DMS53 (cell line): ENCODE measurements at regions not wholly inside any gene's neighbourhood (a gene's known extent, or its start where the extent isn't known, plus 50 kb on each side); places are given as distances from the start of the nearest gene placed in this dataset.

Experiments
- DNase-seq: peaks from one replicate; lab custom pipeline; 2025; lab: John Stamatoyannopoulos, UW

DNA sequence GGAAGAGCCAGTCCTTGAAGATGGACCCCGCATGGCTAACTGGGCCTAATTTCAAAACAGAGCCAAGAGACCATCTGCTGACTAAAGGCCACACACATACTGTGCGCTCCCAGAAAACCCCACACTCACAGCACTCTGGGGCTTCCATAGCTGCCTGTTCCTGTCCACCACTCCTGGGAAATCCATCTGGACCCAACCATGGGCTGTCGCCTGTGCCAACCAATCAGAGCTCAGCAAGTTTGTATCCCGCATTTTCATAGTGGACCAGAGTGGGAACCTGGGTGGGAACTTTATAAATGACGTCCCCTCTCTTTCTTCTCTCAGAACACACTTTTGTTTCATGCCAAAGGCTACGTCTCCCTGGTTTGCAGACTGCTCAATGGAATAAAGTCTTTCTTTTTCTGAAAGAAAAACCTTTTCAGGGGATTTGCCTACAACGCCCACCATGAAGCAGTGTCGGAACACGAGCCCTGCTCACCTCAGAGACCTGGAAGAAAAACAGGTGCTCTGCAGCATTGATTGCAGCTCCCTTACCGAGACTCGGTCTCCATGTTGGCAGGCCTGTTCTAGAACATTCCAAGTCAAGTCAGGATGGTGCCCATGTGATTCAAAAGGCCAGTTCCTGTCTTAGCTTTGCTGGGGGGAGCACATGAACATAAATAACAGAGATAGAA, 137.2 kb upstream of the GPC1 start:
- no peak for DNase-seq

DNA sequence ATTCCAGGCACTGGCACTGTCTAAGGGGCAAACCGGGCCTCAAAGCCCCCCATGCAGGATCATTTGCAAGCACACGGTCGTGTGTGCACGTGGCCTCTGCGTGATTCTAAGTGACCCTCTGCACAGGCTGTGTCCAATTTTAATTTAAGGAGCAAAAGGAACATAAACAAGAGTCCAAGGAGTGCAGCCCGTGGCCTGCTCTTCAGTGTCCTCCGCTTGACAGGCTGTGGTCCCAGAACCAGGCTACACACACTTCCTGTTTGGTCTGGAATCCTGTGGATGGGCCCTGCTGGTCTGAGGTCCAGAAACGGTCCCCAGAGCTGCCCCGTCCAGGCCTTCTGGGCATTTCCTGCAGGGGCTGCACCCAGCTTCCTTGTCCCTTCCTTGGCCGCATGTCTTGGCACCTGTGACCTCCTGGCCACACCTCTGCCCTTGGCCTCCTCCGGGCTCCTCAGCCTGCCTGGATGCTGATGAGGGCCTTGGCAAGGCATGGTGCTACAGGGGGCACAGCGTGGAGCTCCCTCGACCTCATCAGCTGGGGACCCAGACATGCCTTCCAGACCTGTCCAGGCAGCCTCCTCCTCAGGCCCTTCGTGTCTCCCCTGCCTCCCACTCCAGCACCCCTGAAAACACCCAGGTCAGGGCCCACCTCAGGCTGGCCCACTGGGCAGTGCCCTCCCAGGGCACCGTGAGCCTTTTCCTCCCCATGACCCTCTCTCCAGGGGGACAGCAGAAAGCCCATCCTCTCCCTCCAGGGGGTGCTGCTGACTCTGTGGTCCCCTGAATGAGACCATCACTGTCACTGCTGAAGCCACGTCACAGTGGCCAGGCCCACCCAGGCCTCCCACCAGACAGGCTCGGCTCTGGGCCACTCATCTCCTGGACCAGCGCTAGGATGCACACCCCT, 136.4 kb upstream of the GPC1 start:
- DNase-seq: no peak

DNA sequence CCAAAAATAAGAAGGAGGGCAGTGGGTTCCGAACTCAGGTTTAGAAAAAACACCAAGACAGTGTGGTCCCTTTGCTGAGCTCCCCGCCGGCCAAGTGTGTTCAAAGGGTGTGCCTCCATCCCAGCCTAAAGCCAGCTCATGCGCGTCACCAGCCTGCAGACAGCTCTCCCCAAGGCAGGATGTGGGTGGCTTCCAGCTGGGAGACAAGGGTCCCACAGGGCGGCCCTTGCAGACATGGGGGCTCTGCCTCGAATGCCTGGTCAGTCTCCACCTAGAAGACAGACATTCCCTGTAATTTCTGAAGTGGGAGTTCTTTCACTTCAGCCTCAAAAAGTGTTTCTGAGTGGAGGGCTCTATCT, 135.8 kb upstream of the GPC1 start:
- DNase-seq: no peak

DNA sequence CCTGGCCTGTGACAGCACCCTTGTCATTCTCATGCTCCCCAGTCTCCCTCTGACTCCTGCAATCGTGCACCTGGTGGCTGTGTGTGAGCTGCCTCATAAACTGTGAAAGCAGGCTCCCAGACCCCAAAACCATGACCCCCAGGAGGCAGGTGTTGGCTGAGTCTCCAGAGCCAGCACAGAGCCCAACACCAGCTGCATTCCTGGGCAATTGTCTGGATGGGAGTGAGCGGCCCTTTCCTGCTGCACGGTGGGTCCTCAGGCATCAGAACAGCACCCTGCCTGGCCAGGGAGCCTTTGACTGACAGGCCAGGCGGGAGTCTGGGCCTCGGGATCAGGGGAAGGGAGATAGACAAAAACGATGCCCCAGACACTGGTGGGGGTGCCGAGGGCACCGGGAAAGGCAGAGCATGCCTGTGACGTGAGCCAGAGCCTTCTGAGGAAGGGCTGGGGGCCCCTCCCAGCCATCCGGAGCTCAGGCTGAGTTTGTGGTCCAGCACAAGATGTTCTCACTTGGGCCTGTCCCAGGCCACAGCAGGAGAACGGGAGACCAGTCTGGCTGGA, 135.1 kb upstream of the GPC1 start:
- no peak for DNase-seq

DNA sequence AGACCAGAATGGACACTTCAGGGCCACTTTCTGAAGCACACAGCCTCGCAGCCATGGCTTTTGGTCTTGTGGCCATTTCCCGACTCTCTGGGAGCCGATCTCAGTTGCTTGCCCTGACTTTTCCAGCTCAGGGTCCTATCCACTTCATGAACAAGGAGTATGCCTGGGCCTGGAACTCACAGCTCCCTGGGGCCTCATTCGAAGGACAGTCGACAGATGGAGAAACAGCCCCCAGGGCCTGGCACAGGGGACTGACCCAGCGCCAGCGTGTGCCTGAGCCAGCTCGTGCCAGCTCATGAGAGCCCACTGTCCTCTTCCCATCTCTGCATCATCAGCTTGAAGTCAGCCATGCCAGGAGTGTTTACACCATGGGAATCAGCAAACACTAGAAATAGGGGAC, 134.6 kb upstream of the GPC1 start:
- DNase-seq: no peak

DNA sequence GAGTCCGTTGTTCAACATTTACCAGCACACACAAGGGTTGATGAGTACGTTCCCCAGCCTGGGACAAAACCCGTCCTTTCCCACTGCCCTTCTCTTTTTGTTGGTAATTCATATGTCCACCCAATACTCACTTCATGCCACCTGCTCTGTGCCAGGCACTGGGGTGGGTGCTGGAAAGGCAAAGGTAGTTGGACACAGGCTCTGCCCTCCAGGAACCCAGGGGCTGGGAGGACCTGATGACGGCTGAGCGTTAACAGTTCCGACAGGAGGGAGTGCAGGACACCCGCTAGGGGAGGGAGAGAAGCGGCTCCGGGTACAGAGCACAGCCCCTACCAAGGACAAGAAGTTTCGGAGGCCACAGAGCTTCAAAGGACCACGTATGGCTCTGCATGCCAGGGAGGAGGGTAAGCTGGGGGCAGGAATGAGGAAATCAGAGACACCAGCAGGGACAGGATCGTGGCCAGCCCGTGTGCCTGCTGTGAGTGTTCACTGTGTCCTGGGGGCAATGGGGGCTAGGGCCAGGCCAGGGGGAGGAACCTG, 134.1 kb upstream of the GPC1 start:
- no peak for DNase-seq

DNA sequence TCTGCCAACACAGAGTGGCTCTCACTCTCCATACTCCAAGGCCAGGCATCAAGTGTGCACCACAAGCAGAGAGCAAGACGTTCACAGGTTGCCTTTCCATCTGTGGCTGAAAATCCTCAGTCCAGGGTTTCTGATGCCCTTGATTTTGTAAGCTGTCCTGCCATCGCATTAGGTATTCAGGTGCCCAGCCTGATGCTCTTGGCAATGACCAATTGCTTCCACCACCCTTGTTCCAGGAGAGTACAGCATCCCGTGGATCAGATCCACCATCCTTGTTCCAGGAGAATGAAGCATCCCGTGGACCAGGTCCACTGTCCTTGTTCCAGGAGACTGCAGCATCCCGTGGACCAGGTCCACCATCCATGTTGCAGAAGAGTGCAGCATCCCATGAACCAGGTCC, 133.4 kb upstream of the GPC1 start:
- no peak for DNase-seq

DNA sequence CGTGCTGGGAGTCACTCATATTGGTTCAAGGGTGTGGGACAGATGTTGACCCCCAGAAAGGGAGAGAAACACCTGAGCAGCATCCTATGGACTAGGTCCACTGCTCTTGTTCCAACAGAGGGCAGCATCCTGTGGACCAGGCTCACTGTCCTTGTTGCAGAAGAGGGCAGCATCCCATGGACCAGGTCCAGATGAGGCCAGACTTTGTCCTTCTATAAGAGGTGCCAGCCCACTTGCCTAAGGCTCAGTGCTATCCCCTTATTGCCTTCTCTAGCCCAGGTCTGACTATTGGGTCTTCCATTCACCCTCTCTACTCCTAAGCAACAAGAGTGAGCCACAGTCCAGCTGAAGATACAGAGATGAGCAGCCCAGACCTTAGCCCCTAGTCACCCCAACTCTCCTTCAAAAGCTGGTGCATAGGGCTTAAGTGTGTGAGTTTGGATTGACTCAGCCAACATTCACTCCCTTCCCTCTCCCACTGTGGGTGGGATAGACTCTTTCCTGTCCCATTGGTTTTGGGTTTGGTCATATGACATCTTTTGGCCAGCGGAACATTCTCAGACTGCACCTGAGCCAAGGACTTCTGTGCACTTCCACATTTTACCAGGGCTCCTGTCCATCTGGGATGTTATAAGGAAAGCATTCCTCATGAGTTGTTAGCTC, 132.4 kb upstream of the GPC1 start:
- no peak for DNase-seq

DNA sequence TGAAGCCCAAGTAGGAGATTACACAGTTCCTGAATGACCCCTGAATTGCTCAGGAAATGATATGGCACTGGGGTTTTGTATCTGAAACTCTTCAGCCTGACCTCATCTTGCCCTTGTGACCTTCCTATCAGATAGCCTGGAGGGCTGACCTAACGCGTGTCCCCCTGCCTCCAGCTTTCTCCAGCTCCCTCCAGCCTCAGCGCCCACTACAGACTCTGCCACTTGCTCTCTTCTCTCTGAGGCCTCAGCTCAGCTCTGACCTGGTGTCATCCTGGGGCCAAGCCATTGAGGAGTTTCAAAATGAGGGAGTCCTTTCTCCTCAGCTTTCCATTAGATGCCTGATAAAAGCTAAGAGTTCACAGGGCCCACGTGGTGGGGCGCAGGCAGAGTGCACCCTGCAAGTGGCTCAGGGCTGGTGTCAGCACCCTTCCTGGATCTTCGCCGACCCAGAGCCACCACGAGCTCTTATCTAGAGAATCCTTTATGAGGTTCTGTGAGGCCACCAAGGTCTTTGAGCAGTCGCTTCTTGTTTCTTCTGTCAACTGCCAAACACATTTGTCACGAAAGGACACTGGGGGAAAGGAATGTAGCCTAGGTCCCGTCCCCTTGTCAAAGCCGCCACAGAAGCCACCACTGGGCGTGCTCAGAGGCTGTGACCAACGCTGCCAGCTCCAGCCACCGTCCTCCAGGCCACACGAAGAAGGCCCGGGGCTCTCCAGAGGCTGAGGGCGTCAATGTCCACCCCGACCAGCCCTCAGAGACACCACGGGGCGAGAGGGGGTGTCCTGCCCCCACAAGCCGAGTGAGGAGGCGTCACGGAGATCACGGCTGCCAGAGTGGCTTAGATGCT, 131.3 kb upstream of the GPC1 start:
- no peak for DNase-seq

DNA sequence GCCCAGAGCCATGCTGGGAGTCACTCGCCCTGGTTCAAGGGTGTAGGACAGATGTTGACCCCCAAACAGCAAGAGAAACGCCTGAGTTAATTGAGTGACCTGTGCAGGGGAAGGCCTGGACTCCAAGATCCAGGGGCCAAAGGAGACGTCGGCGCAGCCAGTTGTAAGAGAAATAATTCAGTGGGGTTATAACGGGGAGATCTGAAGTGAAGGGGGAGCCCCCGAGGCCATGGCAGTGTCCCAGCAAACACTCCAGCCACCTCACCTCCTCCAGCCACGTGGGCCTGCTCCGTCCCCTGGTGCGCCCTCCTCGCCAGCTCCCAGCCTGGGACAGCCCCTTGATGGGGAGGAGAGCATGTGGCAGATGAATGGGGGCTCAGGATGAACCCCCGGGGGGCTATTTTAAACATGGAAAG, 130.7 kb upstream of the GPC1 start:
- DNase-seq: no peak

DNA sequence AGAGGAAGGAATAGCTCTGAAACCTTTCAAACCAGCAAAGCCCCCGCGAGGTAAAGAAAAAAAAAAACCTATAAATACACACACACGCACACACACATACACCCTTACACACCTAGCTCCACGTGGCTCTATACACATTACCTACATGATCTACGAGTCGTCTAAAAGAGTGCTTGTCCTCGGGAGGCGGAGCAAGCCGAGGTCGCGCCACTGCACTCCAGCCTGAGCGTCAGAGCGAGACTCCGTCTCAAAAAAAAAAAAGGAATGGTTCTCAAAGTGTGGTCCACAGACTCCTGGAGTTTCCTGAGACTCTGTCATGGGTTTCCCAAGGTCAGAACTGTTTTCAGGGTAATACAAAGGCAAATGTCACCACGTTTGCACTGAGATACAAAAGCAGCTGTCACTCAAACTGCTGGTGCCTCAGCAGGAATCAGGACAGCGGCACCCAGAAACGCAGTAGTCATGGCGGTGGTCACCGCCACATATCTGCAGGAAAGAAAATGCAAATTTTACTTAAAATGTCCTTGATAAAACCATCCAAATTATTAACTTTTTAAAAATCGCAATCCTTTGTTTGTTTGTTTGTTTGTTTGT, 130.0 kb upstream of the GPC1 start:
- no peak for DNase-seq

DNA sequence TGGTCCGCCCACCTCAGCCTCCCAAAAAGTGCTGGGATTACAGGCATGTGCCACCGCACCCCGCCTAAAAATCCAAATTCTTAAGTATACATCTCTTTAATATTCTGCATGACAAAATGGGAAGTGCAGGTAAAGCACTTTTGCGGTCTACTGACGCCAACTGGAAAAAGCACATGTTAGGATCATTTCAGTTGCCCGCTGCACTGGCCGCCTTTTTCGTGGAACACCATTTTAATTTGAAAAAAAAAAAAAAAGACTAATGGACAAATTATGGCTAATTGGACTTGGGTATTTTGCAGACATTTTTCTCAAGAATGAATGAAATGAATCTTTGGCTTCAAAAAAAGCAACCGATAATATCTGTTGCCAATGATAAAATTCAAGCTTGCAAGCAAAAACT, 129.3 kb upstream of the GPC1 start:
- no peak for DNase-seq

DNA sequence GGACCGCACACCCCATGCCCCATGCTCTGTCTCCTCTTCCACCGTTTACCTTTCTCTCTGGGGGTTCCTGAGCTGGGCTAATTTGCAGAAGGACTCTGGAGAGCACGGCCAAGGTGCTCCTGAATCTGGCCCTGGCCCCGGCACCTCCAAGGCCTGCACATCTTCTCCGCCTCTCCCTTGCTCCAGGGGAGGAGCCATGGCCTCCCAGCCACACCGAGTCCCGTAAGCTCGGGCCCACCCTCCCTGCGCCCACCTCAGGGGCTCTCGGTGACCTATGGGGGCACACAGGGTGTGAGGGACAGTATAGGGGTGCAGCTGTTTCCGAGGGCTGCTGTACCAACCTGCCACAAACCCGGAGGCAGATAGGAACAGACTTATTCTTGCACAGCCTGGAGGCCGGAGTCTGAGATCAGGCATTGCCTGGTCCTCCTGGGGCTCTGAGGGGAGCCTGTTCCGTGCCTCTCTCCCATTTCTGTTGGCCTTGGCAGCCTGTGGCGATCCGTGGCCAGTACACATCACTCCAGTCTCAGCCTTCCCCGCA, 127.3 kb upstream of the GPC1 start:
- no peak for DNase-seq

DNA sequence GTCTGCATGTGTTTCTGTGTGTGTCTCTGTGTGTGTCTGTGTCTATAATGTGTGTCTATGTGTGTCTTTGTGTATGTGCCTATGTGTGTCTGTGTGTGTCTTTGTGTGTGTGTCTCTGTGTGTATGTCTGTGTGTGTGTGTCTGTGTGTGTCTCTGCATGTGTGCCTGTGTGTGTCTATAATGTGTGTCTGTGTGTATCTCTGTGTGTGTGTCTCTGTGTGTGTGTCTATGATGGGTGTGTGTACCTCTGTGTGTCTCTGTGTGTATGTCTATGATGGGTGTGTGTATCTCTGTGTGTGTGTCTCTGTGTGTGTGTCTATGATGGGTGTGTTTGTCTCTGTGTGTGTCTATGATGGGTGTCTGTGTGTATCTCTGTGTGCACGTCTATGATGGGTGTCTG, 126.2 kb upstream of the GPC1 start:
- no peak for DNase-seq

DNA sequence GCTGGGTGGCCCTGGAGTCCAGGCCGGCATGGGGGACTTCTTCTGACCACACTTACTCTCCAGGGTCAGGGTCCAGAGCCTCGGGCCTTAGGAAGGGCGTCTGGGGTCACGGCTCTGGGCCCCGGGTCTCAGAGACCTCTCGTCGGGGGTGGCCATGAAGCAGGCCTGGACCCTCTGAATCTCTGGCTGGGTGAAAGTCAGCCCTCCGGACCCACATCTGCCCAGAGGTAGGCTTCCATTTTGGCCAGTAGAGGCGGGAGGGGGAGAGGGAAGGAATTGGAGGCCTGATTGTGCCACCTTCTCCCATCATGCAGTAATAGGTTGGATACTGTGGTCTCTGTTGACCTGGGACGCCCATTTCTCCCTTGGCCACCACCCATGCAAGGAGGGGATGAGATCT, 125.3 kb upstream of the GPC1 start:
- DNase-seq: no peak

DNA sequence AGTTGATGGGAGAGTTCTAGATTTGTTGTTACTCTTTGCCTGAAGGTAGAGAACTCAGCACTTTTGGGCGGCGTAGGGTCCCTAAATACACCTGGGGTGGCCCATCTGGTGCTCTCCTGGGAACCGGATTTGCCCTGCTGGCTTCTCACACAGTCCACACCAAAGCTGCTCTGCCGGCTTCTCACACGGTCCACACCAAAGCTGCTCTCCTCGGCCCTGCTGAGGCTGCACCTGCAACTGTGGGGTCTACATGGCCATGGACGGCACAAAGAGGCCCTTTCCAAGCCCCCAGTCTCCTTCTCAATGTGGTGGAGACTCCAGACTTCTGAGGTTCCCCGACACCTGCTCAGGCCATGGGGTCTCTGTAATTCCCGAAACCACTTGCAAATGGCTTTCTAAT, 124.8 kb upstream of the GPC1 start:
- DNase-seq: no peak

DNA sequence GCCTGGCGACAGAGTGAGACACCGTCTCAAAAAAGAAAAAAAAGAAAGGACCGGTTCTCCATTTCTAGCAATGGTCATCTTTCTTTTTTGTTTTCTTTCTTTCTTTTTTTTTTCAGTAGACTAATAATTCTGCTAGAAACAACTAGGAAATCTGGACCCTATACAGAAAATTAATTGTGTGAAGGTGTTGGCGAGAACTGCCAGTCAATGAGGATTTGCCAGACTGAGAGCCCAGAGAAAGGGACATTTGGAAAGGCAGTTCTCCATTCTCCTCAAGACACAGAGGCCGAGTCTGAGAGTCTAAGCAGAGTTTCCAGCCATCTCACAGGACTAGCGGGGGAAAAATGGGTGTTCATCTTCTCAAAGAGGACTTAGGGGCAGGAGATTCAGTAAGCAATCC, 123.6 kb upstream of the GPC1 start:
- DNase-seq: no peak

DNA sequence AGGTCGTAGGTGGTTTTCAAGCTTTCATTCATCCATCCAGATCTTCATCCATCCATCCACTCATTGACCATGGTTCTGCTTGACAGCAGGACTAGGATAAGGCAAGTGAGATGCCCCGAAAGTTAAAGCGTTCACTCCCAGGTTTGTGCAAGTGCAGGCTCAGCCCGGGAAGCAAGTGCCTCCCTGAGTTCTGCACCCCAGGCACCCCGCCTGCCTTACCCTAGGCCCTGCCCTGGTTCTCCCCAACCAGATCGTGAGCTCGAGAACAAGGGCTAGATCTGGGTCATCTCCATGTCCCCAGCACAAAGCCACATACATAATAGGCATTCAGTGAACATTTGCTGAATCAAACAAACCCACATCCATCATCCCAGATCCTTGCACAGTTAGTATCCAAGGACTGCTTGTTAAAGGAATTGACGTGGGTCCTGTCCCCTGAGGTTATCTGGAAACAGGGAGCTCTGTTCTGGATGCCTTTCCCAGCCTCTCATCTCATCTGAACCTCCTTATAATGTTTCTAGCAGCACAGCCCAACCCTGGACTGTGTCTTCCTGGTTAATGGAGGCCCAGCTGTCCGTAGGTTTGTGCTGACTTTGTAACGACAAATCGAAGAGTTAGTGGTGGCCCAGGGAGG, 116.1 kb upstream of the GPC1 start:
- DNase-seq: no peak

DNA sequence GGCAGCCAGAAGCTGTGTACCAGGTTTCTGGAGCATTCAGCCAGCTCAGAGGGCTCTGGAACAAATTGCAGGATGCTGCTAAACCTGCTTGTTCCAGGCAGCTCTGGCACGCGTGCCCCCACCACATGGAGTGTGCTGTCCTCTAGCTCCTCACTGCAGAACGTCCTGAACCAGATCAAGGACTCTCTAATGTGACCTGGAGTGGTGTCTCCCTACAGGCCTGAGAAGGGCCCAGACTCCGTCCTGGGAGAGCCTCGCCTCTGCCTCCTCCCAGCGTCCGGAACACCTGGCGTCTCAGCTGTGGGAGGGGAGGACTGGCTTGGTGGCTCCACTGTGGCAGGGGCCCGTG, 115.6 kb upstream of the GPC1 start:
- no peak for DNase-seq

DNA sequence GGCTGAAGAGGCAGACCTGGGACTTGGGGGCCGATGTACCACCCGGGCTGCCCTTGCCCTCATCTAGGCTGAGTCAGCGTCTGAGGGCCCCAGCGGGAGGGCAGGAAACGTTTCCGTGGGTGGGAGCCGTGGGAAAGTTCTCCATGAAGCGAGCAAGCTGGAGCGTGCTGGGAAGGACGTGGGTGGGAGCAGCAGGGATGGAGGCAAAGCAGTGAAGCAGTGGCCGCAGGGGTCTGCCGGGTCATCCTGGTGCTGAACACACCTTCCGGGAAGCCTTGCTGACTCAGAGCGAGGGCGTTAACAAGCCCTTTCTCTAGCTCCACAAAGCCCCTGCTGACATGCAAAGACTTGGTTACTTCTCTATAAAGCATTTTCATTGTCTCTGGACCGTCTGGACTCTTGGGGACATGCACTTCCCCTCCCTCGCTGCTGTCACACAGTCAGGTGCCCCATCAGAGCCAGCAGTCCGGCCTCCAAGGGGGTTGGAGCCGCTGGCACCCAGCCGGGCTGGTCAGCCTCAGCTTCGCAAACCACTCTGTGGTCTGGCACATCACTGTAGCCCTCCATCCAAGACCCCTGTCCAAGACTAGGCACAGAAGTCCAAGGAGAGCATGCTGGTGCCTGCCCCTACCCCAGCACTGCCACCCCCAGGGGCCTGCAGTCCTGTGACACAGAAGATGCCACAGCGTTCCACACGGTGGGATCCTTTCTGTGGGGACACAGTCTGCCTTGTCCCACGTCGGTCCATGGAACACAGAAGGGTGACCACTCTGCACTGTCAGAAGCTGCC, 115.1 kb upstream of the GPC1 start:
- no peak for DNase-seq
